ENCODE measurements at regions not wholly inside any gene's neighbourhood (a gene's known extent, or its start where the extent isn't known, plus 50 kb on each side); places are given as distances from the start of the nearest gene placed in this dataset.

DNA sequence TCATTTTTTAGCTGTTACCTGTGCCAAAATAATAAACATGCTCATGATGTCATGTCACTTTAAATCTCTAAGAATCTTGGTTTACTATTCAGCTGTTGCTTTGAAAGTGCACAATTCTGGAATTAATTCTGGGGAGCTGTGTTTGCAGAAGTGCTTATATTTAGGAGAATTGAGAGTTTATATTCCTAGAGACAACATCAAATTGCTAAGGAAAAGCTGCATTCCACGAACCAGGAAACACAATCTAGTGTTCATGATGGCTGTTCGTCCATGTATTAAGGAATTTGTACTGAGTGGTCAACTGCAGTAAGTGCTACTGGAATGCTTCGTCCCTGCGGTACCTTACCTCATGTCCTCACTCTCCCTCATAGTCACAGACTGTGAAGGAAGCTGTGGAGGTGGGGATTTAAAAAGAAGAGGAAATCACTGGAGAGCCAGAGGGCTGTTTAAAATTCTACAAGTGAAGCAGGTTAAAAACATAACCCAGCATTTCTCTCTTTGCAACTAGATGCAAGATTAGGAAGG lies 161.0 kb downstream of the TRMT11 start:
- DNase-seq (ENCODE audit: low read depth in 2 of 2): no peak

DNA sequence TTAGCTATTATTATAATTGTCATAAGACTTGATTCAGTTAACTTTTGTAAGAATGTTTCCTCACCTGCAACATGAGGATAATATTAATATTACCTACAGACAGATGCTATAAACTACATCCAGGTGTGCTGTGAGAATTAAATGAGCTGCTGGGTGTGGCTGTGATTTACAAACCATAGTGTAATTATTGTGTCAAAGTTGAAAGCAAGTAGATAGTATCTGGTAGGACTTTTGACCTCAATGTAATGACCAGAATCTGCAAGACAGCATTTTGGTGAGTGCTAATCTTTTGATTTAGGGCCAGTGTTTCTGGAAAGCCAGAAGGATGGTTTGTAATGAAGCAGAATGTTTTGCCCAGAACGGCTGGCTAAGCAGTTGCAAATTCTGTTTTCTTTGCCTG lies 162.5 kb downstream of the TRMT11 start:
- DNase-seq (ENCODE audit: low read depth in 2 of 2): no peak

DNA sequence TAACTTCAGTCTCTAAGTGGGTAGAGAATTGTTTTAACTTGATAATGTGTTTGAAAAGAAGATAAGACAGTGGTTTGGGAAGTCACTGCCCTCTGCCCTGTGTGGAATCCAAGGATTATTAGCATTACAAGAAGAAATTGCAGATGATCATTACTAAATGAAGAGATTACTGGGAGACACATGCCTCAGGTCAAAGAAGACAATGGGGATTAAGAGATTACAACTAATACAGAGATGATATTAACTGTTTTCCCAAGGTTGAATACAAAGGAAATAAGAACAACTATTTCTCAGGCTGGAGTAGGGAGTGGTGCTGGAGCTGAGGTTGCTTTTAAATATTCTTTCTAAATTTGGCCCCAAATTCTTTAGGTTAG lies 166.0 kb downstream of the TRMT11 start:
- no peak for DNase-seq (ENCODE audit: low read depth in 2 of 2)

DNA sequence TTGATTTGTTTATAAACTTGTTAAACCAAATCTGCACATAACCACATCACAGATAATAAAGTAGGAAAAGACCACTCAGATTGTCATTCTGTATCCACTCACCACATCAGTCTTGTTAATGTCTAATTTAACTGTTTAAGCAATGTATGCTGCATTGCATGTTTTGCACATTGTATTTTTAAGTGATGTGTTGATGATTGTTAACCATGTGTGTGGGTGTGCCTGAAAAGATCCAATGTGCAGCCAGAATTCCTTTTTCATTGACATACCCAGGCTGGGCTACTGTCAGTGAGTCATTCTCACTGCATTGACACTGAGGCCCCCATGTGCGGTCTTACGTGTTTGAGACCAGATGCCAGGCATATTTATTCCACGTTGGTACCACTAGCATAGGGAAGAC lies 167.3 kb downstream of the TRMT11 start:
- DNase-seq (ENCODE audit: low read depth in 2 of 2): peak; percentile 28 to 30

DNA sequence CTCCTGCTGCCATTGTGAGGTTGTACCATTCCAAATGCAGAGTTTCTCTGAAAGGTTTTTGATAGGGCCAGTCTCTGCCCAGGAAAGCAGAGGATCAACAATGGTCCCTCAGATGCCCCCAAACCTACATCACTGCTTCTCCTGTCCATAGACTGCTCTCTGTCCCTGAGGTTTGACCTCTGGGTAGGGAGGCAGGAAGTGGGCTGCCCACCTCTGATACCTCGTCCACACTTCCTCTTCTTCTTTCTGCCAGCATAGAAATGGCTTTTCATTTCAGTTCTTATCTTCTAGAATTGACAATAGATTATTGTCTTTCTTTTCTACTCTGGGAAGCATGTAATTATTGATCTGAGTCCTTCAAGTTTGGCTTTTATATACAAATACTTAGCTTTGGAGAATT lies 170.6 kb downstream of the TRMT11 start:
- no peak for DNase-seq (ENCODE audit: low read depth in 2 of 2)

DNA sequence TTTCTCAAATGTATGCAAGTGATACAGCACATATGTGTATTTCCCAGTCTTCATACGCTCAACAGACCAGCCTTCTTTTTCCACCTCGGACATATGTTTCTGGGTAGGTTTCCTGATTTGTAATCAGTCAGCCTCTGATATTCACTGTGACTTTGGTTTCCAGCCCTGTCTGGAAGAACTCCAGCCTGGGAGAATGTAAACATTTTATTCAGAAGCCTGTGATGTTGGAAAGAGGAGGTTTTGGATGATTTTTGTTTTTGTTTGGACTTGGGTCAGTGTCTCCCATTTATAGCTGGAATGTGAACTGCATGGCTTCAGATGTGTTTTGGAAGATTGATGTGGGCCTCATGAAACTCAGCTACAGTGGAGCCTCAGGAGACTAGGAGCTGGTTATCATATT lies 172.2 kb upstream of the CENPW start:
- no peak for DNase-seq (ENCODE audit: low read depth in 2 of 2)

DNA sequence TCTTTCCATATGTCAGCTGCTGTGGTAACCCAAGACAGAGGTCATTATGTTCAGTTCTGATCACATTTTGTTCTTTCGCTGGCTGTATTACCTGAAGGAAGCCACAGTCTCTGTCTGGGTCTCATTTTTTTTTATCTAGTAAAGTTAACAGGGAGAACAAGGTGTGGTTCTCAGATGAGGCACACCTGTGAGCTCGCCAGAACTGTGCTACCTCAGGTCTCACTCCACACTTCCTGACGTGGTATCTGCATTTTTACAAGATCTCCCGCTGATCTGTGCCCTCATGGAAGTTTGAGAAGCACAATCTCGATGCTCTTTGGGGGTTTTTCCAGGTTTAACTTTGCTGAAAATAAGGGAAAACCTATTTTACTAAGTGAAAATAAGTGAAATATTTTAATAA lies 169.5 kb upstream of the CENPW start:
- DNase-seq (ENCODE audit: low read depth in 2 of 2): no peak

DNA sequence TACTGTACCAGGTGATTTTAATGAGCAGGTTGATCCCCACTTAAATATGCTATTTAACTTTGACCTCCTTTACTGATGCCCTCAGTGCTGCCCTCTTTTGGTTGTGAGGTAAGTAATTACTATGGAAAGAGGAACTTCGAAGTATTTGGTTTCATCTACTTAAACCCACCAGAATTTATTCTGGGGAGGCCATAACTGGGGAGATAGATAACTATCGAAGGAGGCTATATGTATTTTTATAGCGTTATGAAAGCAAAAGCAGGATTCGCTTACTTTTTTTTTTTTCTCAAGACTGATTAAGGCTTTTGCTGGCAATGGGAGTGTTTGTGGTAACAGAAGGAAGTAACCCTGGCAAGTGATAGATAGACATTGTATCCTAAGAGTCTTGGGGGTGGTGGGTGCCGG lies 168.9 kb upstream of the CENPW start:
- no peak for DNase-seq (ENCODE audit: low read depth in 2 of 2)

DNA sequence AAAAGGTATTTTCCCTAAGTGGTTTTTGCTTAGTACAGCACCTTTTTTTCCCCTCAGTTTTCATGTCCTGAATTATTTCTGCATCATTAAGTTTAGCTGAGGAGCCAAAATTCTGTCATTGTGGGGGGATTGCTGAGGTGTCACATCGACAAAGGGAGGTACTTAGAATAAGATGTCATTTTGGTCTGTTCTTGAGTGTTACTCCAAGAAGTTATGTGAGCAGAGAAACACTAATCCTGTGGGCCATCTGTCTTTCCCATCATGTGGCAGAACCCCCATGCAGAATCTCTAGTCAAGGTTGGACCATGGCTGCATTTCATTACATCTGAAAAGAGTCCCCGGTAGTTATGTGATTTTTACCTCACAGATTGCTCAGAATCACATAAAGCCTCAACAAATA lies 167.8 kb upstream of the CENPW start:
- no peak for DNase-seq (ENCODE audit: low read depth in 2 of 2)

DNA sequence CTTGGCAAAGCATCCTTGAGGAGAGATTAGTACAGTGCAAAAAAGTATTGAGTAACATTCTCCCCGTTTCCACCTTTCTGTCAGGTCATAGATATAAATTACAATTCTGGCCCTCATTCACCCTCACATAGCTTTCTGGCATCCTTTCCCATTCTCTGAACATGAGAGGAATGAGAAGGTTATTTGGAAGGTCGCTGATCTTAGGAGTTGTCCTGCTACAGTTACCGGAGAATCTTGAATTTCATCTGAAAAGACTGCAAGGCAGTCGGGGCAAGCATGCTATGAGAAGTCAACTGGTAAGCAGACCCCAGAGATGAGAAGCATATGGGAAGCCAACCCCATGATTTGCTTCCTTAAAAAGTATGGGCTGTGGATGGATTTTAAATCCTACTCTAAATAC lies 166.7 kb upstream of the CENPW start:
- DNase-seq (ENCODE audit: low read depth in 2 of 2): no peak

DNA sequence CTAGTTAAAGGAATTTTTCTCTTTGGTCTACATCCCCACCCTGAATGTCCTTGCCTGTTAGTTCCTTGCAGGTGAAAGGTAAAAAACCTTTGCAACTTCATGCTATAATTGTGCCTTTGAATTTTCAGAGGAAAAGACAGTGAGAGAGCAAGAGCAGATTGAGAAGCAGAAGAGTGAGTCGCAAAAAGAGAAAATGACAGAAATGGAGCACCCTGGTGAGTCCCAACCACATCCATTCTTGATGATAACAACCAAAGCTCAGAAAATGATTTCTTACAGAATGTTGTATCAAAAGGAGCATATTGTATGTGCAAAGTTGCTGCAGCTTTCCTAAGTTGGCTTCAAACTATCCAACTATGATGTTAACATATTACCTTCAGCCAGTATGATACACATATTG lies 165.2 kb upstream of the CENPW start:
- DNase-seq (ENCODE audit: low read depth in 2 of 2): no peak

DNA sequence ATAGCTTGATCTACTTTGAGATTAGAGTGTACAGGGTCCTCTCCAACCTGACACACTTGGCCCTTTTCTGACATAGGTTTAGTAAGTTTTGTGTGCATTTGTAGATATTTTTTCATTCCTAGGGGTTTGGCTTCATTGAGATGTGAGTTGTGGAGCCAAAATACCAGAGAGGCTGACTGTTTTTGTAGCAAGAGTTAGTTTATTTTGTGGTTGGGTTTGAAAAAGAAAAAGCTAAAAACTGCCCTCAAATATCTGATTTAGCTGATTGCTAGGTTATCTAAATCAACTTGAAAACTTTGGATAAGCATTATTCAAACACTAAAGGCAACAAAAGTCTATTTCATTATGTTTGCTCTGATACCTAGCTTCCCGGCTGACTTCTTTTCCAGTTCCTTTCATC lies 164.7 kb upstream of the CENPW start:
- no peak for DNase-seq (ENCODE audit: low read depth in 2 of 2)

DNA sequence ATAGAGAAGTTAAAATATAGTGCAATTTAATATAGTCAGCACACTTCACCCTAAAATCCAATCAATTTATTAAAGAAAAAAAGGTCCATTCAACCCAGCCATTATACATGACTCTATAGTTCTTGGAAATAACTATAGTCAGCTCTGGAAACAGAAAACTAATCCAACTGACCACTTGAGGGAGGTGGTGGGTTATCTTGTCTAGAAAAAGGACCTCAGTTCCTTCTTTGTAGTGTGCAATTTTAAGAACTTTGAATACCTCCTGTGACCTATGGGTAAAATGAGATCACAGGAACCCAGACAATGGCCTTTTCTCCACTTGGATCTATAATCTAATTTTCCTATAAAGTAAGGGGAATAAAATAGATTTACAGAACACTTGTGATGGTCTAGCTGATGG lies 163.6 kb upstream of the CENPW start:
- DNase-seq (ENCODE audit: low read depth in 2 of 2): no peak

DNA sequence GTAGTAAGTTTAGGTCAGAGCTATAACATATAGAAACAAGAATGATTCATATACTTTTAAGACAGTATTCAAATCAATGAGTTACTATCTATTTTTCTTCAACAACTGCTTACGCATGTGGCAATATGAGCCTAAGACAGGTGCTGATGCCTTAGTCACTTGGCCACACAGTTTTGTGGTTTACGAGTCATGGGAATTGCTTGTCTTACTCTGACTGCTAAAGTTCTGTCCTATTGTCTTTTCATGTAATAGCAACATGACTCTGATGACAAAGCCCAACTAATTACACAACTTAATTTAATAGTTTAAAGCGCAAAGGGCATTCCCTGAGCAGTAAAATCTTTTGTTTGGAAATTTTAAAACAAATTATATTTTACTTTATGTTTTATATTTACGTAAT lies 159.3 kb upstream of the CENPW start:
- DNase-seq (ENCODE audit: low read depth in 2 of 2): peak; percentile 70 to 75

DNA sequence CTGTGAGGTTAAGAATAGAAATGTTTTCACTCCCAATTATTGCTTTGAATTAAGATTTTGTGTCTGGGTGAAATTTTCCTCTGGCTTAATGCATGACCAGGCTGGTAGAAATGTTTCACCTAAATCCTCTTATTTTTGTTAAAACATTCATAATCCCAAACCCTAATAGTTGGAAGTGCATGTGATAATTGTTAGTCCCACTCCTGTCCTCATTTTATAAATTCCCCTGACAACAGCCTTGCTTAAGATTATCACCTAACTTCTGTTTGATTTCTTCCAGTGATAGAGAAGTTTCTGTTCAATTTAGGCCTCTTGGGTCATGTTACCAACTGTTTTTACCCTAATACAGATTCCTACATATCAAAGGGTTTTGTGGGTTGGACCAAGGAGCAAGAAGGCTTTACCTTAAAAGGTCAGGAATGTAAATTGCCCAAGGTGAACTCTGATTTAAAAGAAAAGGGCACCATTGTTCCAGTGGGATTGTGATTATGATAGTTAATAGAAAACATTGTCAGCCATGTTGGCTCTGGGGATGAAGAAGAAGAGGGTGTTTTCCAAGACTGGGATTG lies 158.7 kb upstream of the CENPW start:
- no peak for DNase-seq (ENCODE audit: low read depth in 2 of 2)

DNA sequence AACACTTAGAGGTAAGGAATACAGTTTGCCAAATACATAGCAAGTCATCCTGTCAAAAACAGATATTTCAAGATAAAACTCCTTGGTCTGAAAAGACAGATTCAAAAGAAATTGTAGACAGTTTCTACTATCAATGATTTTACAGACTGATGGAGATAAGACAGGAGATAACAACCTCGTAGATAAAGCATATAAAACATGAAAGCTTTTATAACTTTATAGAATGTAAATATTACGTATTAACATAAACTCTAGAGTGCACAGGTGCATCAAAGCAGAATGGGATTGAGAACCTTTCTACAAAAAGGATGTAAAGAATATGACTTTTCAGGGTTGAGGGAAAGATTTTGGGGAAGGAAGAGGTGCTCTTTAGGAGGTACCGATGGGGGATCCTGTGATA lies 158.0 kb upstream of the CENPW start:
- DNase-seq (ENCODE audit: low read depth in 2 of 2): no peak

DNA sequence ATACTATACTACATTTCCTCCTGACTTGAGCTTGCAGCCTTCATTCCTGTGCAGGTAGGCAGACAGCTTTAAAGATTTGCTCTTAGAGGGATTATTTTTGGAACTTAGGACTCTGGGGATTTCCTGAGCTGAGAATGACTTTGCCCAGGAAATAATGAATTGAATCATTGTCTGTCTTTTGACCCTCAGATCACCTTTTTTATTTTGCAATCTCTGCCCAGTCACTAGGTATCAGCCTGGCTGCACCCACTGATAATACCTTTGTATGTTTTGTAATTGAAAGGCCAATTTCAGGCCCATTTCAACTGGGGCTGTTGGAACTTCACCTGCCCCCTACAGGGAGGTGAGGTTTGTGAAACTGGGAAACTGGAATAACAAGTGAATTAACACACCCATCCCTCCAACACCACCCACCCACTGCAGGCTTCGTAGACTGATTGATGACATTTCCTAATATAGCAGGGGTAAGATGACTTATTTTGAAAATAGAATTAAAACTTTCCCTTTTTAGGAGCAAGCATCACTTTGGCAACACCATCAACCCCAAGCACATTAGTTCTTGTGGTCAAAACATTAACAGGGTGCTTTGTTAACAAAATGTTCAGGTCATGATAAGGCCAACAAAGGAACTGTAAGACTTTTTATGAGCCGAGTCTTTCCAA lies 157.1 kb upstream of the CENPW start:
- no peak for DNase-seq (ENCODE audit: low read depth in 2 of 2)

DNA sequence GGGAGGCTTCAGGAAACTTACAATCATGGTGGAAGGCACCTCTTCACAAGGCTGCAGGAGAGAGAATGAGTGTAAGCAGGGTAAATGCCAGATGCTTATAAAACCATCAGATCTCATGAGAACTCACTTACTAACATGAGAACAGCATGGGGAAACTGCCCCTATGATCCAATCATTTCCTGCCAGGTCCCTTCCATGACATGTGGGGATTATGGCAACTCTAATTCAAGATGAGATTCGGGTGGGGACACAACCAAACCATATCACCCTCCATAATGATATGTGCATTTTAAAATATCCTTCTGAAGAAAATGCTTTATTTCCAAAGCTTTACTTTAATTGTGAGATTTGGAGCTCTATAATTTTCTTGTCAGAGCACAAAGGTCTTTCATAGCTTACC lies 154.1 kb upstream of the CENPW start:
- no peak for DNase-seq (ENCODE audit: low read depth in 2 of 2)

DNA sequence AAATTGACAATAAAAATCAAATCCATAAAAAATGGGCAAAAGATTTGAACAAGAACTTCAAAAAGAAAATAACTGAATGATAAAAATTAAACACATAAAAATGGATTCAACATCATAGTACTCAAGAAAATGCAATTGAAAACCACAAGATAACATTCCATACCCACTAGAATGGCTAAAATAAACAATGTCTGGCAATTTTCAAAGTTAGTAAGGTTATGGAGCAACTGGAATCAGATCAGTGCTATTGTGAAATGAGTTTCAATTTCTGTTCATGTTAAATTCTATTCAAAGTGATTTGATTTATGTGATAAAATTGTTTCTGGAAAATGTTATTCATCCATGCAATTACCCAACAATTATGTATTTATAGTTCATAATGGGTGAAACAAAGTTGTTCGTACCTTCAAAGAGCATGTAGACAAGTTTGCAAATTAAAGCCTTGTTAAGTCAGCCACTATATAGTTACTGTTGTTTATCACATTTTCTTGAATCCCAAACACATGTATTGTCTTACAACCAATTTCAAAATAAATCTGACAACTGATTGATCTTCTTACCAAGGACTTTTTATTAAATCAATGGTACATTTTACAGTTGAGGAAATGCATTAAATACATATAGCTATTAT lies 151.5 kb upstream of the CENPW start:
- peak; percentile 28 to 34 for DNase-seq (ENCODE audit: low read depth in 2 of 2)

DNA sequence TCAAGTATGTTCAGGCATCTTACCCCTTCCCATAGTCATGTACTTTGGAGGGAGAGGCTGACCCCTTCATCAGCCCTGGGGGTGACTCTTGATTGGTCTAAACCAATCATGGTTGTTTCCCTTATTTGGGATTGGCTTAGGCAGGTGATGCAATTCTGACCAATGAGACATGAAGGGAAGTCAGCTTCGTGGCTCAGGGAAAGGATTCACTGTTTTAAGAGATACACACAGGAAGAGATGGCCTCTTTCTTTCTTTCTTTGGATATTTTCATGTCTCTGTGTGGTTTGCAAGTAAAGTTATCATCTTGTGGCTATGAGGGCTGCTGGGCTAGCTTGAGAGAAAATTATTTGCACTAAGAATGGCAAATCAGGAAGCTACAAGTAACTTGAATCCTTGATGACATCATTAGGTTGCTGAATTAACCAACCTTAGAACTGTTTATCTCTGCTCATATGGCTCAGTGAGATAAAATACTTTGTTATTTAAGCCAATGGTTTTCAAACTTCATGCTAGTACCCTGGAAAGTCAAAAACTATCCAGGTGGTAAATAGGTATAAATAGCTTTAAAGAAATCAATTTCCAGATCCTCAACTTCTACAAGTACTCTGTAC lies 144.2 kb upstream of the CENPW start:
- DNase-seq (ENCODE audit: low read depth in 2 of 2): no peak

DNA sequence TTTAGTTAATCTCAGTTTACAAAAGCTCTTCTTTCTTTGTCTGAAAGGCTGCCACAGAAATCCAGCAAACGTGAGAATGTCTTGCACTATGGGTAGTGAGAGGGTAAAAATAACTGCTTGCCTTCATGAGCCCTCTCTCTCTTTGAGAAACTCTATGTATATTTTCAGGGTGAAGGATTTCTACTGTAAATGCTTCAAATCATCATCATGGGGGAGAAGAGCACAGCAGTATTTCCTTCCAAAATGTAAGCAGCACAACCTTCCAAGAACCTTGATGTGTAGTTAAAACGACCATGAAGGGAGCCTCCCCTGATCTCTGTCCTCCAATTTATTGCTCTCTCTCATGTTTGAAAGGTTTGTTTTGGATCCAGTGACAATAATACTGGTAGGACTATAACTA lies 141.3 kb upstream of the CENPW start:
- DNase-seq (ENCODE audit: low read depth in 2 of 2): no peak

DNA sequence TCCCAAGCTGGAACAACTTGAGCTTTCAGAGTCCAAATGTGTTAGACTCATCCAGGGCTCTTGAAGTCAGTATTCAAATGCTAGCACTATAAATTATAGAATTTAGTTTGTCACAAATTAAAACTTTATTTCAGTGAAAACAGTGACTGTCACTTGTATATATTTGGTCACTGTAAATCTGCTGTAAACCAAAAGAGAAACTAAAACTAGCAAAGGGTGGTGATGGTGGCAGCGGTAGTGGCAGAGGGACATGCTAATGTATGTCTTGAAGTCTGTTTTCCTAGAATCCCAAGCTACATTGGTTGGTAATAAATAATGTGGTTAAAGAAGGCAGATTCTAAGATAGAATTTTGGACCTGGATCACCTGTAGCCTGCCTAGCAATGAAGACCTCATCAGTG lies 140.4 kb upstream of the CENPW start:
- no peak for DNase-seq (ENCODE audit: low read depth in 2 of 2)

DNA sequence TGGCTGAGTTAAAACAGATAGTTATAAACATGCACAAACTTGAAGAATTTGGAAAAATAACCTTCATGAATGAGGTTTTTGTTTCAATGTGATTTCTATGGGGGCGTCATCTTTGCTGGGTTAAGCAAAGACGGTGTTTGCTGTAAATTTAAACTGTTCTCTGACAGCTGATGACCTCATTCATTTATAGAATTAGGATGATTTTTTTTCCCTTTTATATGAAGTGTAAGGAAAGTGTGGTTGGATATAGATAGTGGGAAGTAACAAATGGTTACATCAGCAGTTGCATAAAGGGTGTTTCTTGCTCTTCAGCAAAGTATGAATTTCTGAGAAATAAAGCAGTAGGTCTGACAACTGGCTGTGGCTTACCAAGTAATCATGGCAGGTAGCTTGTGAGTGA lies 137.2 kb upstream of the CENPW start:
- no peak for DNase-seq (ENCODE audit: low read depth in 2 of 2)
